Fibroblast of skin of right quadriceps (primary cell): ENCODE measurements at regions not wholly inside any gene's neighbourhood (a gene's known extent, or its start where the extent isn't known, plus 50 kb on each side); places are given as distances from the start of the nearest gene placed in this dataset.

Source experiments
- DNase-seq: peaks from one replicate; pipeline ENCODE4 v3.0.0-alpha.2; 2013

GRCh38 chr10:131490991-131491594, 179.6 kb upstream of the TCERG1L start:
- DNase-seq = peak; percentile 41

- DNase-seq = no peak
Measured at GRCh38 chr10:131492211-131492857, 180.8 kb upstream of the TCERG1L start.

GRCh38 chr10:131493432-131493831, 181.9 kb upstream of the TCERG1L start:
- no peak for DNase-seq

- no peak for DNase-seq
Measured at GRCh38 chr10:131494451-131494850, 182.9 kb upstream of the TCERG1L start.

GRCh38 chr10:131495224-131495623, 183.7 kb upstream of the TCERG1L start:
- no peak for DNase-seq

- no peak for DNase-seq
Measured at GRCh38 chr10:131495892-131496291, 184.4 kb upstream of the TCERG1L start.

GRCh38 chr10:131496351-131497052, 185.0 kb upstream of the TCERG1L start:
- DNase-seq = no peak

- DNase-seq = no peak
Measured at GRCh38 chr10:131499566-131499965, 188.0 kb upstream of the TCERG1L start.

- DNase-seq = no peak
Measured at GRCh38 chr10:131500181-131500580, 188.7 kb upstream of the TCERG1L start.

GRCh38 chr10:131500892-131501291, 189.4 kb upstream of the TCERG1L start:
- DNase-seq = no peak

GRCh38 chr10:131503992-131504391, 192.5 kb upstream of the TCERG1L start:
- no peak for DNase-seq

- no peak for DNase-seq
Measured at GRCh38 chr10:131511391-131511790, 199.9 kb upstream of the TCERG1L start.

- no peak for DNase-seq
Measured at GRCh38 chr10:131512852-131513251, 201.3 kb upstream of the TCERG1L start.

- DNase-seq = no peak
Measured at GRCh38 chr10:131513445-131513844, 201.9 kb upstream of the TCERG1L start.

- no peak for DNase-seq
Measured at GRCh38 chr10:131513901-131514300, 202.4 kb upstream of the TCERG1L start.

GRCh38 chr10:131514454-131514853, 202.9 kb upstream of the TCERG1L start:
- peak; percentile 38 for DNase-seq

- DNase-seq = no peak
Measured at GRCh38 chr10:131516285-131516684, 204.8 kb upstream of the TCERG1L start.

- no peak for DNase-seq
Measured at GRCh38 chr10:131517781-131518180, 206.3 kb upstream of the TCERG1L start.

GRCh38 chr10:131519723-131520605, 208.4 kb upstream of the TCERG1L start:
- DNase-seq = no peak

- DNase-seq = no peak
Measured at GRCh38 chr10:131531265-131532190, 220.0 kb upstream of the TCERG1L start.

GRCh38 chr10:131532291-131532690, 220.8 kb upstream of the TCERG1L start:
- DNase-seq = no peak

- DNase-seq = no peak
Measured at GRCh38 chr10:131532745-131533341, 221.3 kb upstream of the TCERG1L start.
